Neuronal stem cell (in vitro differentiated cells): ENCODE measurements at regions not wholly inside any gene's neighbourhood (a gene's known extent, or its start where the extent isn't known, plus 50 kb on each side); places are given as distances from the start of the nearest gene placed in this dataset.

Experiments used
- DNase-seq: peaks from one replicate; pipeline ENCODE4 v3.0.0-alpha.2; 2013; ENCODE audit warnings: low spot score
- H2AFZ ChIP-seq: one replicate; pipeline ENCODE4 v1.6.1; 2013; ENCODE audit warnings: mild to moderate bottlenecking, low read length, inconsistent platforms
- H2AK5ac ChIP-seq: 2 replicates; pipeline ENCODE4 v1.6.1; 2013; ENCODE audit warnings: low read depth, mild to moderate bottlenecking, inconsistent platforms, low read length, moderate library complexity, mixed read lengths
- H2BK120ac ChIP-seq: 2 replicates; pipeline ENCODE4 v1.6.1; 2013; ENCODE audit warnings: low read depth, mild to moderate bottlenecking, inconsistent platforms, low read length, moderate library complexity, mixed read lengths
- H2BK12ac ChIP-seq: one replicate; pipeline ENCODE4 v1.6.1; 2013; ENCODE audit warnings: low read length, inconsistent platforms
- H2BK15ac ChIP-seq: 2 replicates; pipeline ENCODE4 v1.6.1; 2013; ENCODE audit warnings: mild to moderate bottlenecking, low read length, inconsistent platforms, mixed read lengths
- H2BK5ac ChIP-seq: one replicate; pipeline ENCODE4 v1.6.1; 2013; ENCODE audit warnings: inconsistent platforms, mild to moderate bottlenecking, low read length, moderate library complexity
- H3K14ac ChIP-seq: one replicate; pipeline ENCODE4 v1.6.1; 2013; ENCODE audit warnings: low read length, inconsistent platforms
- H3K18ac ChIP-seq: 2 replicates; pipeline ENCODE4 v1.6.1; 2013; ENCODE audit warnings: low read length, inconsistent platforms
- H3K23ac ChIP-seq: 2 replicates; pipeline ENCODE4 v1.6.1; 2013; ENCODE audit warnings: low read depth, mild to moderate bottlenecking, mixed read lengths, low read length, inconsistent platforms; ENCODE audit not compliant: poor library complexity
- H3K27ac ChIP-seq: replicated peaks from 3 replicates; pipeline ENCODE4 v1.5.1; 2013; ENCODE audit warnings: low read length, inconsistent platforms
- H3K27me3 ChIP-seq, 3 experiments: 2 replicates each; pipeline ENCODE4 v1.6.1; 2013; ENCODE audit warnings: low read length in 3 of 3, mild to moderate bottlenecking in 2 of 3, inconsistent platforms in 1 of 3, low read depth in 1 of 3, mixed read lengths in 1 of 3, moderate library complexity in 1 of 3; ENCODE audit not compliant: control insufficient read depth in 3 of 3, insufficient read depth in 3 of 3
- H3K36me3 ChIP-seq, 2 donors: replicated peaks in 1 of 2; 2 replicates each; pipeline ENCODE4 v1.6.1; 2013; ENCODE audit warnings: low read length in 2 of 2; ENCODE audit not compliant: control insufficient read depth in 2 of 2, insufficient read depth in 2 of 2
- H3K4ac ChIP-seq: 2 replicates; pipeline ENCODE4 v1.6.1; 2013; ENCODE audit warnings: inconsistent platforms, mild to moderate bottlenecking, low read length, moderate library complexity
- H3K4me1 ChIP-seq, 2 donors: 1 replicate in 1 of 2; 2 replicates in 1 of 2; pipeline ENCODE4 v1.6.1; 2013; ENCODE audit warnings: low read length in 2 of 2, low read depth in 1 of 2; ENCODE audit not compliant: control insufficient read depth in 2 of 2, insufficient read depth in 1 of 2
- H3K4me2 ChIP-seq: one replicate; pipeline ENCODE4 v1.6.1; 2013; ENCODE audit warnings: mild to moderate bottlenecking, low read length, inconsistent platforms; ENCODE audit not compliant: insufficient read depth, poor library complexity, severe bottlenecking
- H3K4me3 ChIP-seq, 2 donors: 2 replicates each; pipeline ENCODE4 v1.5.1; 2013; ENCODE audit warnings: low read length in 2 of 2, mild to moderate bottlenecking in 2 of 2, inconsistent platforms in 1 of 2, moderate library complexity in 1 of 2
- H3K79me1 ChIP-seq: one replicate; pipeline ENCODE4 v1.6.1; 2013; ENCODE audit warnings: low read depth, mild to moderate bottlenecking, inconsistent platforms, low read length, moderate library complexity
- H3K9ac ChIP-seq: one replicate; pipeline ENCODE4 v1.6.1; 2013; ENCODE audit warnings: mild to moderate bottlenecking, low read depth, low read length, inconsistent platforms; ENCODE audit not compliant: poor library complexity
- H3K9me3 ChIP-seq, 2 donors: replicated peaks in 1 of 2; 2 replicates each; pipeline versions ENCODE3 to v1.6.1; 2013; ENCODE audit warnings: low read length in 2 of 2, mild to moderate bottlenecking in 2 of 2, inconsistent platforms in 1 of 2, low read depth in 1 of 2, mixed read lengths in 1 of 2, moderate library complexity in 1 of 2; ENCODE audit not compliant: control insufficient read depth in 2 of 2, insufficient read depth in 1 of 2
- H4K8ac ChIP-seq: one replicate; pipeline ENCODE4 v1.6.1; 2013; ENCODE audit warnings: low read depth, mild to moderate bottlenecking, inconsistent platforms, low read length, moderate library complexity
- H4K91ac ChIP-seq: one replicate; pipeline ENCODE4 v1.6.1; 2013; ENCODE audit warnings: low read length, low read depth, mild to moderate bottlenecking, inconsistent platforms; ENCODE audit not compliant: poor library complexity
- WGBS, 2 donors: extraction: QIAGEN DNeasy Blood & Tissue Kit; methylation state at CpG; one replicate each; pipeline ENCODE4 v1.1.7; 2013; ENCODE audit warnings: missing lambda C conversion rate in 2 of 2, mixed read lengths in 1 of 2; ENCODE audit not compliant: insufficient read length in 2 of 2, insufficient replicate concordance in 1 of 2; ENCODE audit errors: extremely low coverage in 2 of 2; 5-methylcytosine and 5-hydroxymethylcytosine counted together

DNA sequence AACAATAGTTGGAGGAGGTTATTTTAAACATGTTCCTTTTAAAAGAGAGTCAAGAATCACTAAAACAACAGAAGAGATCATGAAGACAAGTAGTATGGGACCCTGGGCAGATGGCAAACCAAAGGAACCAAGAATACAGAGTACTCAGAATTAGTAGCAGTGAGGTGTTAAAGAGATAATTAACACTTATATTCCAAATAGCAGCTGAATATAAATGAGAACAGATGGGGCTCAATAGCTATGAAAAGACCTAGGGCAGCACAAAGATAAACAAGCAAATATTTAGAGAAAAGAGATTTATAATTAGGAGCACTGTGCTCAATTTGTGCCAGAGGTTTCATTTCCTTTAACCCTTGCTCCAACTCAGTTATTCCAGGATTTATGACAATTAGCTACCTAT lies 159.1 kb downstream of the FAM114A2 start:
- Histone ChIP-seq H3K9me3 (no peaks in the 10 kb centered on the region), H3K27me3 (no peaks in the 10 kb centered on the region), H2BK15ac (no peak overlapping the region), H4K8ac (no peak overlapping the region), H2AFZ (no peak overlapping the region), H2BK5ac (no peak overlapping the region), H3K23ac (no peak overlapping the region), H3K79me1 (no peaks in the 10 kb centered on the region), H3K36me3 (no peaks in the 10 kb centered on the region), H3K4ac (no peak overlapping the region), H3K9ac (no peak overlapping the region), H3K18ac (no peak overlapping the region), H3K27ac (no peak overlapping the region), H2BK12ac (no peak overlapping the region), H3K14ac (no peak overlapping the region), H2BK120ac (no peak overlapping the region), H3K4me2 (no peak overlapping the region), H3K4me3 (no peak overlapping the region), H4K91ac (no peak overlapping the region), H3K4me1 (peaks cover 0 to 7% of the 10 kb centered on the region in 2 donors), H2AK5ac (no peak overlapping the region)
- no peak for DNase-seq

DNA sequence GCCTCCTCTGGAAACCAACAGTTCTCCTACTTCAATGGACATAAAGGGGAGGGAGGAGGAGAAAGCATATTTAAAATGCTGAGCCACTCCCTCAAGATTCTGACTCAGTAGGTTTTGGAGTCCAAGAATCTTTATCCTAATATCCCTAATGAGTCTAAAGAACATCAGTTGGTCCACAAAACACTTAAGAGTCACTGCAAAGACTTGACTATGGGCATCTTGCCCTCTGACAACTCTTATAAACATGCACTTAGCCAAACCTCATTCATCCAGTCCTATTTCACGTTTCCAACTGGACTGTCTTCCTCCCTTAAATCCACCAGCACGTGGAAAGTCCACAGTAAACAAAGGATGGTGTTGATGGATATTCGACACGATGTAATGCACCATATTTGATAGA lies 172.5 kb downstream of the FAM114A2 start:
- no peak overlapping the region for H2AK5ac ChIP-seq
- no peaks in the 10 kb centered on the region for H3K9me3 ChIP-seq
- no peak overlapping the region for H3K18ac ChIP-seq
- H2BK5ac ChIP-seq, result no peak overlapping the region
- no peak overlapping the region for H2BK120ac ChIP-seq
- no peak overlapping the region for H4K8ac ChIP-seq
- no peaks in the 10 kb centered on the region for H3K4me1 ChIP-seq
- no peak overlapping the region for H3K14ac ChIP-seq
- no peak for DNase-seq
- H4K91ac ChIP-seq, result no peak overlapping the region
- no peak overlapping the region for H2AFZ ChIP-seq
- H2BK12ac ChIP-seq, result no peak overlapping the region
- no CpG with 5 or more reads among the region's 4 CpGs for WGBS, 2 donors
- no peak overlapping the region for H3K4me3 ChIP-seq
- H2BK15ac ChIP-seq, result no peak overlapping the region
- no peak overlapping the region for H3K23ac ChIP-seq
- no peaks in the 10 kb centered on the region for H3K36me3 ChIP-seq
- no peaks in the 10 kb centered on the region for H3K79me1 ChIP-seq
- H3K27me3 ChIP-seq, result peaks cover 0 to 5% (median 0%) of the 10 kb centered on the region in 3 experiments
- H3K9ac ChIP-seq, result no peak overlapping the region
- no peak overlapping the region for H3K27ac ChIP-seq
- H3K4me2 ChIP-seq, result no peak overlapping the region
- H3K4ac ChIP-seq, result no peak overlapping the region

DNA sequence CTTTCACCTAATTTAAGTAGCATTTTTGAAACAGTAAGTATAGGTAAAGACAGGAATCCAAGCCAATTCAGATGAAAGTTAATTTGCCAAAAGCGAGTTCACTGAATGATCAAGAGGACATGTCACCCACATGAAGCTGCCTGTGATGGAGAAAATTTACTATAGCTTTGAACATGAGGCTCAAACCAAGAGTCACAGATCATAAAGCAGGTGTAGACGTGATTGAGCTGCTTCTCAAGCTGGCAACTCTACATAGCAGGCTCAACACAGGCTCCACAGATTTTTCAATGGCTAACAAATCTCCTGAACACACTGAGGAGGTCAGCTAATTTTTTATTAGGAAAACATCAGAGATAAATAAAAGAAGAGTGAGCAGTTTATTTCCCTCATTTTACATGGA lies 173.7 kb downstream of the FAM114A2 start:
- WGBS, 2 donors, result no CpG with 5 or more reads among the region's 2 CpGs
- Histone ChIP-seq H3K9ac (no peak overlapping the region), H2AK5ac (no peak overlapping the region), H3K4ac (no peak overlapping the region), H3K36me3 (no peaks in the 10 kb centered on the region), H2BK12ac (no peak overlapping the region), H3K9me3 (no peaks in the 10 kb centered on the region), H2AFZ (no peak overlapping the region), H3K4me3 (no peak overlapping the region), H4K8ac (no peak overlapping the region), H3K18ac (no peak overlapping the region), H3K27me3 (peaks cover 0 to 5% (median 0%) of the 10 kb centered on the region in 3 experiments), H3K23ac (no peak overlapping the region), H3K4me1 (no peaks in the 10 kb centered on the region), H3K4me2 (no peak overlapping the region), H3K27ac (no peak overlapping the region), H2BK5ac (no peak overlapping the region), H4K91ac (no peak overlapping the region), H3K14ac (no peak overlapping the region), H2BK120ac (no peak overlapping the region), H2BK15ac (no peak overlapping the region), H3K79me1 (no peaks in the 10 kb centered on the region)
- DNase-seq, result no peak

DNA sequence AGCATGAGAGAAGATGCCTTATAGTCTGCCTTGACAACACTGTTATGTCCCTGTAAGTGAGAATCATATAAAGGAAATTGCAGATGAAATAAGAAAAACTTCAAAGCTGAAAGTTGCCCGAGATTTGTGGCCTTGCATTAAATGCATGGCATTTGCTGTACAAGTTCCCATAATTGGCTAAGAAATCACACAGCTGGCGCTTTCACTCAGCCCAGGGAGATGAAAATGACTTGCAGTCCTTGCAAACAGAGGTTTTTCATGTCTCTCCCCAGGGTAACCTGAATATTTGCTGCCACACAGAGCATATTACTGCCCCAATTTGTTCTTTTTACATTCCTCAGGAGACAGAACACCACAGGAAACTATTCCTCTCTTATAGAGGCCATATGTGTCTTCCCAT lies 174.8 kb downstream of the FAM114A2 start:
- no peak overlapping the region for H3K23ac ChIP-seq
- peaks cover 0 to 5% (median 0%) of the 10 kb centered on the region in 3 experiments for H3K27me3 ChIP-seq
- H4K91ac ChIP-seq, result no peak overlapping the region
- H2BK15ac ChIP-seq, result no peak overlapping the region
- no peak overlapping the region for H3K4me2 ChIP-seq
- no peaks in the 10 kb centered on the region for H3K4me1 ChIP-seq
- H2BK5ac ChIP-seq, result no peak overlapping the region
- no peaks in the 10 kb centered on the region for H3K79me1 ChIP-seq
- no peak overlapping the region for H3K9ac ChIP-seq
- no peaks in the 10 kb centered on the region for H3K9me3 ChIP-seq
- WGBS, 2 donors, result no CpG with 5 or more reads among the region's 2 CpGs
- H3K4ac ChIP-seq, result no peak overlapping the region
- H2BK12ac ChIP-seq, result no peak overlapping the region
- DNase-seq, result no peak
- no peak overlapping the region for H3K27ac ChIP-seq
- no peak overlapping the region for H3K18ac ChIP-seq
- no peak overlapping the region for H4K8ac ChIP-seq
- no peak overlapping the region for H3K4me3 ChIP-seq
- no peak overlapping the region for H2AK5ac ChIP-seq
- no peak overlapping the region for H3K14ac ChIP-seq
- no peak overlapping the region for H2BK120ac ChIP-seq
- no peaks in the 10 kb centered on the region for H3K36me3 ChIP-seq
- no peak overlapping the region for H2AFZ ChIP-seq
